22Rv1 (cell line): ENCODE measurements at regions not wholly inside any gene's neighbourhood (a gene's known extent, or its start where the extent isn't known, plus 50 kb on each side); places are given as distances from the start of the nearest gene placed in this dataset.

Experiments
- CTCF ChIP-seq: fragments of 450-650 bp; IDR thresholded peaks from 2 replicates; pipeline ENCODE4 v1.5.1; 2017; ENCODE audit warnings: mild to moderate bottlenecking
- ZFX ChIP-seq: fragments of 450-650 bp; IDR thresholded peaks from 2 replicates; pipeline ENCODE4 v1.6.1; 2017; ENCODE audit warnings: antibody characterized with exemption, borderline replicate concordance

- no peak for TF ChIP-seq CTCF
- no peak for TF ChIP-seq ZFX
Measured at GRCh38 chr21:25381936-25382452, 225.3 kb downstream of the MRPL39 start.
